HEK293 (cell line): ENCODE measurements at regions not wholly inside any gene's neighbourhood (a gene's known extent, or its start where the extent isn't known, plus 50 kb on each side); places are given as distances from the start of the nearest gene placed in this dataset.

Experiments used
- CTCF ChIP-seq: fragments of 450-650 bp; formaldehyde crosslinking; IDR thresholded peaks from 2 replicates; pipeline ENCODE4 v1.5.1; 2016; ENCODE audit warnings: missing biosample characterization, missing genetic modification characterization
- EGR2 ChIP-seq: fragments of 450-650 bp; formaldehyde crosslinking; IDR thresholded peaks from 2 replicates; pipeline ENCODE4 v1.5.1; 2016; ENCODE audit warnings: low read depth, missing biosample characterization, missing genetic modification characterization
- KLF1 ChIP-seq: fragments of 450-650 bp; formaldehyde crosslinking; IDR thresholded peaks from 2 replicates; pipeline ENCODE4 v1.5.1; 2016; ENCODE audit warnings: missing biosample characterization, missing genetic modification characterization
- KLF7 ChIP-seq: fragments of 450-650 bp; formaldehyde crosslinking; IDR thresholded peaks from 2 replicates; pipeline ENCODE4 v1.5.1; 2016; ENCODE audit warnings: missing biosample characterization, missing genetic modification characterization, borderline replicate concordance
- YY1 ChIP-seq: fragments of 450-650 bp; formaldehyde crosslinking; IDR thresholded peaks from 2 replicates; pipeline ENCODE4 v1.5.1; 2018; ENCODE audit warnings: missing biosample characterization, missing genetic modification characterization
- ZBTB21 ChIP-seq: fragments of 450-650 bp; formaldehyde crosslinking; IDR thresholded peaks from 2 replicates; pipeline ENCODE4 v1.5.1; 2017; ENCODE audit warnings: missing biosample characterization, missing genetic modification characterization
- ZNF398 ChIP-seq: fragments of 450-650 bp; formaldehyde crosslinking; IDR thresholded peaks from 2 replicates; pipeline ENCODE4 v1.5.1; 2017; ENCODE audit warnings: missing biosample characterization, missing genetic modification characterization
- ZNF571 ChIP-seq: fragments of 450-650 bp; formaldehyde crosslinking; IDR thresholded peaks from 2 replicates; pipeline ENCODE4 v1.5.0; 2017; ENCODE audit warnings: missing biosample characterization, missing genetic modification characterization
- TF ChIP-seq, protein P1 (sequence below): fragments of 450-650 bp; formaldehyde crosslinking; IDR thresholded peaks from 2 replicates; pipeline ENCODE4 v1.5.1; 2016; ENCODE audit warnings: missing biosample characterization, missing genetic modification characterization
- TF ChIP-seq, protein P2 (sequence below): fragments of 450-650 bp; formaldehyde crosslinking; IDR thresholded peaks from 2 replicates; pipeline ENCODE4 v1.5.1; 2016; ENCODE audit warnings: missing biosample characterization, missing genetic modification characterization
- TF ChIP-seq, protein P3 (sequence below): fragments of 450-650 bp; formaldehyde crosslinking; IDR thresholded peaks from 2 replicates; pipeline ENCODE4 v1.5.1; 2016; ENCODE audit warnings: missing biosample characterization, missing genetic modification characterization

DNA sequence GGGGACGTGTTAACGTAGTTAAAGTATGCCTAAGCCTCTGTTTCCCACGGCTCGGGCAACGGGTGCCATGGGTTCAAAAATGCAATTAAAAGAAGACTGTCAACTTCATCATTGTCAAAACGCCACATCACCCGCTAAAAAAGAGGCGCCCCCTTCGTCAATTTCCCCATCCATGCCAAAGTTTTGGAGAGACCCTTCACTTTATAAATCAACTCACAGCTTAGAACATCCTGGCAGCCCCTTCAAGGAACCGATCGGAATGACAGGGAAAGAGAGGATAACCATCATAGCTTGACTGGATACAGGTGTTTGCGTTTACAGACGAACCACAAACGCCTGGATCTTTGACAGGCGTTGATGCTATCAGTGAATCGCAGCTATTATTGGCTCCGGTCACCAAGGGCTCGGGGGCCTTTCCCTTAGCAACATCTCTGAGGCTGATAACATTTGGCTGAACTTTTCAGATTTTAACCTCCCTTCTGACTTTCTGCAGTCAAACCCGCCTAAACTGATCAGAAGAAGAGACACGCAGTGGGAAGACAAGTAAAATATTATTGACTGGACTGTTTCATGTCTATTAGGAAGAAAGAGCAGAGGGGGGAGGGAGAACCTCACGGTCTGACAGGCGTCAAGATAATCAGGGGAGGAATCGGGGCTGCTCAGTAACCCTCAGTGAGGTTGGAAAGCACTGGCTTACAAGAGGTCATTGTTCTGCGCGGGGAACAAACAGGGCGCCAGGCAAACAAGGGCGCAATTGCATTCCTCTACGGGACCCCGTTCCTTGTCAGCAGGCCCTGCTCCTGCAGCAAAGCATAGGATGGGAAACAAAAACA, 322.5 kb upstream of the ZNF507 start:
- TF ChIP-seq ZBTB21 (tag by site-specific recombination) (no peak), YY1 (tag by site-specific recombination) (no peak), CTCF (no peak), KLF1 (tag by site-specific recombination) (no peak), ZNF398 (tag by site-specific recombination) (no peak), ZNF571 (tag by site-specific recombination) (no peak), KLF7 (tag by site-specific recombination) (no peak), EGR2 (tag by site-specific recombination) (no peak)
- TF ChIP-seq, protein P1, sequence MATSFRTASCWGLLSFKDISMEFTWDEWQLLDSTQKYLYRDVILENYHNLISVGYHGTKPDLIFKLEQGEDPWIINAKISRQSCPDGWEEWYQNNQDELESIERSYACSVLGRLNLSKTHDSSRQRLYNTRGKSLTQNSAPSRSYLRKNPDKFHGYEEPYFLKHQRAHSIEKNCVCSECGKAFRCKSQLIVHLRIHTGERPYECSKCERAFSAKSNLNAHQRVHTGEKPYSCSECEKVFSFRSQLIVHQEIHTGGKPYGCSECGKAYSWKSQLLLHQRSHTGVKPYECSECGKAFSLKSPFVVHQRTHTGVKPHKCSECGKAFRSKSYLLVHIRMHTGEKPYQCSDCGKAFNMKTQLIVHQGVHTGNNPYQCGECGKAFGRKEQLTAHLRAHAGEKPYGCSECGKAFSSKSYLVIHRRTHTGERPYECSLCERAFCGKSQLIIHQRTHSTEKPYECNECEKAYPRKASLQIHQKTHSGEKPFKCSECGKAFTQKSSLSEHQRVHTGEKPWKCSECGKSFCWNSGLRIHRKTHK (tag by site-specific recombination): no peak
- TF ChIP-seq, protein P2, sequence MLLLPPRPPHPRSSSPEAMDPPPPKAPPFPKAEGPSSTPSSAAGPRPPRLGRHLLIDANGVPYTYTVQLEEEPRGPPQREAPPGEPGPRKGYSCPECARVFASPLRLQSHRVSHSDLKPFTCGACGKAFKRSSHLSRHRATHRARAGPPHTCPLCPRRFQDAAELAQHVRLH (tag by site-specific recombination): no peak
- TF ChIP-seq, protein P3, sequence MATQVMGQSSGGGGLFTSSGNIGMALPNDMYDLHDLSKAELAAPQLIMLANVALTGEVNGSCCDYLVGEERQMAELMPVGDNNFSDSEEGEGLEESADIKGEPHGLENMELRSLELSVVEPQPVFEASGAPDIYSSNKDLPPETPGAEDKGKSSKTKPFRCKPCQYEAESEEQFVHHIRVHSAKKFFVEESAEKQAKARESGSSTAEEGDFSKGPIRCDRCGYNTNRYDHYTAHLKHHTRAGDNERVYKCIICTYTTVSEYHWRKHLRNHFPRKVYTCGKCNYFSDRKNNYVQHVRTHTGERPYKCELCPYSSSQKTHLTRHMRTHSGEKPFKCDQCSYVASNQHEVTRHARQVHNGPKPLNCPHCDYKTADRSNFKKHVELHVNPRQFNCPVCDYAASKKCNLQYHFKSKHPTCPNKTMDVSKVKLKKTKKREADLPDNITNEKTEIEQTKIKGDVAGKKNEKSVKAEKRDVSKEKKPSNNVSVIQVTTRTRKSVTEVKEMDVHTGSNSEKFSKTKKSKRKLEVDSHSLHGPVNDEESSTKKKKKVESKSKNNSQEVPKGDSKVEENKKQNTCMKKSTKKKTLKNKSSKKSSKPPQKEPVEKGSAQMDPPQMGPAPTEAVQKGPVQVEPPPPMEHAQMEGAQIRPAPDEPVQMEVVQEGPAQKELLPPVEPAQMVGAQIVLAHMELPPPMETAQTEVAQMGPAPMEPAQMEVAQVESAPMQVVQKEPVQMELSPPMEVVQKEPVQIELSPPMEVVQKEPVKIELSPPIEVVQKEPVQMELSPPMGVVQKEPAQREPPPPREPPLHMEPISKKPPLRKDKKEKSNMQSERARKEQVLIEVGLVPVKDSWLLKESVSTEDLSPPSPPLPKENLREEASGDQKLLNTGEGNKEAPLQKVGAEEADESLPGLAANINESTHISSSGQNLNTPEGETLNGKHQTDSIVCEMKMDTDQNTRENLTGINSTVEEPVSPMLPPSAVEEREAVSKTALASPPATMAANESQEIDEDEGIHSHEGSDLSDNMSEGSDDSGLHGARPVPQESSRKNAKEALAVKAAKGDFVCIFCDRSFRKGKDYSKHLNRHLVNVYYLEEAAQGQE (tag by site-specific recombination): no peak
